Caco-2 (cell line): ENCODE measurements at regions not wholly inside any gene's neighbourhood (a gene's known extent, or its start where the extent isn't known, plus 50 kb on each side); places are given as distances from the start of the nearest gene placed in this dataset.

Experiments
- BruUV-seq: library from RNA; stranded (reverse); fragments of 400-500 nt; replicated peaks from 2 replicates; lab custom pipeline; 2021; lab: Mats Ljungman, UMichigan
- CTCF ChIA-PET: fragments of 300-600 bp; sonication (Branson Sonifier 250); formaldehyde crosslinking; loops from one replicate; lab custom pipeline; 2022; ENCODE audit warnings: antibody characterized with exemption; lab: Charles Lee
- POLR2A ChIA-PET: fragments of 300-600 bp; sonication (Branson Sonifier 250); formaldehyde crosslinking; loops from one replicate; lab custom pipeline; 2022; ENCODE audit warnings: antibody characterized with exemption; lab: Charles Lee
- DNase-seq, 2 experiments: peaks; one replicate each; pipeline versions ENCODE4 v3.0.0 to v3.0.0-alpha.2; 2020 to 2022
- H3K27me3 ChIP-seq: replicated peaks from 2 replicates; pipeline ENCODE4 v1.6.0; 2011; ENCODE audit warnings: low read length; ENCODE audit not compliant: control insufficient read depth, insufficient read depth
- H3K36me3 ChIP-seq: 2 replicates; pipeline ENCODE4 v1.5.1; 2011; ENCODE audit warnings: low read length; ENCODE audit not compliant: control insufficient read depth, insufficient read depth
- H3K4me1 ChIP-seq: fragments of 250-450 bp; sonication (Bioruptor Pico); 2 replicates; pipeline ENCODE4 v1.5.1; 2020; ENCODE audit warnings: mild to moderate bottlenecking
- H3K4me3 ChIP-seq: 2 replicates; pipeline ENCODE4 v1.5.1; 2011; ENCODE audit warnings: low read depth, mild to moderate bottlenecking, control low read depth, low read length
- H3K9me3 ChIP-seq: fragments of 250-450 bp; sonication (Bioruptor Pico); 2 replicates; pipeline ENCODE4 v1.5.1; 2020; ENCODE audit warnings: mild to moderate bottlenecking, moderate library complexity
- H3K27ac Mint-ChIP-seq: one replicate; pipeline ENCODE4 v1.8.0; 2022; ENCODE audit warnings: mixed read lengths; ENCODE audit not compliant: unreplicated experiment
- H3K27me3 Mint-ChIP-seq: one replicate; pipeline ENCODE4 v1.8.0; 2022; ENCODE audit warnings: mixed read lengths; ENCODE audit not compliant: insufficient read depth, unreplicated experiment
- H3K36me3 Mint-ChIP-seq: one replicate; pipeline ENCODE4 v1.8.0; 2022; ENCODE audit warnings: mild to moderate bottlenecking, mixed read lengths; ENCODE audit not compliant: insufficient read depth, unreplicated experiment
- H3K4me1 Mint-ChIP-seq: one replicate; pipeline ENCODE4 v1.8.0; 2022; ENCODE audit warnings: low read depth, mixed read lengths; ENCODE audit not compliant: unreplicated experiment
- H3K4me3 Mint-ChIP-seq: one replicate; pipeline ENCODE4 v1.8.0; 2022; ENCODE audit warnings: mild to moderate bottlenecking, moderate library complexity, mixed read lengths; ENCODE audit not compliant: unreplicated experiment
- H3K9me3 Mint-ChIP-seq: one replicate; pipeline ENCODE4 v1.8.0; 2022; ENCODE audit warnings: mixed read lengths; ENCODE audit not compliant: unreplicated experiment
- intact Hi-C: fragments of 100-400 bp; cut with micrococcal nuclease; formaldehyde crosslinking; loops from one replicate; pipeline ENCODE4 v1.10.0; 2022; ENCODE audit not compliant: unreplicated experiment
- TF ChIP-seq, protein P1 (sequence below), 2 experiments: fragments of 200-600 bp in 1 of 2; IDR thresholded peaks; 1 replicate in 1 of 2; 2 replicates in 1 of 2; pipeline versions ENCODE4 v1.5.1 to v1.8.0; 2011 to 2022; ENCODE audit warnings: antibody characterized with exemption in 1 of 2, control low read depth in 1 of 2, inconsistent platforms in 1 of 2, low read depth in 1 of 2, low read length in 1 of 2, mild to moderate bottlenecking in 1 of 2, moderate library complexity in 1 of 2; ENCODE audit not compliant: insufficient read depth in 1 of 2, severe bottlenecking in 1 of 2, unreplicated experiment in 1 of 2

DNA sequence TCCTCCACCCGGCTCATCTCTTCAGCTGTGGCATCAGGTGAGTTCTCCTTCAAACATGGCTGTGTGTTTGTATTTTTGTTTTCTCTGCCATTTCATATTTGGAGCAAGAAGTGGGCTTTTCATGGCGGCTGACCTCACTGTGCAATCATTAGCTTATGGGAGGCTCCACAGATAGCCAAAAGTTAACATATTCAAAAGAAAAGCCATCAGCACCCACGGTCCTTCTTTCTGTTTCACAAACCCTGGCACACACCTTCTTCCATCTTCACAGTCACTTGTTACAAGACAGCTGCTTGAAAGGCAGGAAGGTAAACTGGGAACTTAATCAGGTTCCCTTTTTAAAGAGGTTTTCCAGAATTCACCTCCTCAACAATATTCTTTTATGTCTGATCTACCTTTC lies 69.3 kb upstream of the ATP12A start:
- no peaks in the 10 kb centered on the region for H3K9me3 Mint-ChIP-seq
- no peak for DNase-seq
- H3K36me3 ChIP-seq = no peaks in the 10 kb centered on the region
- no peaks in the 10 kb centered on the region for H3K9me3 ChIP-seq
- POLR2A ChIA-PET = no interaction called here
- no peaks in the 10 kb centered on the region for H3K27me3 Mint-ChIP-seq
- no peaks in the 10 kb centered on the region for H3K4me1 ChIP-seq
- no TSS peak for BruUV-seq
- no peaks in the 10 kb centered on the region for H3K36me3 Mint-ChIP-seq
- TF ChIP-seq, protein P1, sequence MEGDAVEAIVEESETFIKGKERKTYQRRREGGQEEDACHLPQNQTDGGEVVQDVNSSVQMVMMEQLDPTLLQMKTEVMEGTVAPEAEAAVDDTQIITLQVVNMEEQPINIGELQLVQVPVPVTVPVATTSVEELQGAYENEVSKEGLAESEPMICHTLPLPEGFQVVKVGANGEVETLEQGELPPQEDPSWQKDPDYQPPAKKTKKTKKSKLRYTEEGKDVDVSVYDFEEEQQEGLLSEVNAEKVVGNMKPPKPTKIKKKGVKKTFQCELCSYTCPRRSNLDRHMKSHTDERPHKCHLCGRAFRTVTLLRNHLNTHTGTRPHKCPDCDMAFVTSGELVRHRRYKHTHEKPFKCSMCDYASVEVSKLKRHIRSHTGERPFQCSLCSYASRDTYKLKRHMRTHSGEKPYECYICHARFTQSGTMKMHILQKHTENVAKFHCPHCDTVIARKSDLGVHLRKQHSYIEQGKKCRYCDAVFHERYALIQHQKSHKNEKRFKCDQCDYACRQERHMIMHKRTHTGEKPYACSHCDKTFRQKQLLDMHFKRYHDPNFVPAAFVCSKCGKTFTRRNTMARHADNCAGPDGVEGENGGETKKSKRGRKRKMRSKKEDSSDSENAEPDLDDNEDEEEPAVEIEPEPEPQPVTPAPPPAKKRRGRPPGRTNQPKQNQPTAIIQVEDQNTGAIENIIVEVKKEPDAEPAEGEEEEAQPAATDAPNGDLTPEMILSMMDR (IDR thresholded peaks at IDR 0.05; ENCODE audit: insufficient read depth in 1 of 2, low read depth in 1 of 2, low read length in 1 of 2, severe bottlenecking in 1 of 2, unreplicated experiment in 1 of 2) = no peak
- CTCF ChIA-PET = no interaction called here
- intact Hi-C loops = no loop called here
- no peak overlapping the region for H3K4me3 Mint-ChIP-seq
- no peak overlapping the region for H3K27ac Mint-ChIP-seq
- no peak overlapping the region for H3K4me3 ChIP-seq
- H3K4me1 Mint-ChIP-seq = peaks cover 6% of the 10 kb centered on the region
- no peaks in the 10 kb centered on the region for H3K27me3 ChIP-seq

DNA sequence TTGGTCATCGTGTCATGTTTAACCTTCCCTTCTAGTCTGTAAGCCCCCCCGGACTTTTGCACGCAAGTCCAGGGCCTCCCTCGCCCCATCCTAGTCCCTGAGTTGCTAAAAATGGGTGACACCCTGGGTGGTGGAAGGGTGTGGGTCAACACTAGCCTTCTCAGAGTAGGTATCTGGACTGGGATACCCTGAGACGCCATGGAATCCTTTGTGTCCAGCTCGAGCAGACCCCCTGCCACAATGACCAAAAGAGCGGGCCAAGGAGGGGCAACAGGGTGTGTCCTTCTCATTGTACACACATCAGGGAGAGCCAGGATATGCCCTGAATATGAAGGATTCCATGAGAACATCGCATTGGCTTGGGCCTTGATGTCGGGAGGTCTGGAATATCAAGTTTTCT lies 67.5 kb upstream of the ATP12A start:
- ChIA-PET CTCF (no interaction called here), POLR2A (no interaction called here)

DNA sequence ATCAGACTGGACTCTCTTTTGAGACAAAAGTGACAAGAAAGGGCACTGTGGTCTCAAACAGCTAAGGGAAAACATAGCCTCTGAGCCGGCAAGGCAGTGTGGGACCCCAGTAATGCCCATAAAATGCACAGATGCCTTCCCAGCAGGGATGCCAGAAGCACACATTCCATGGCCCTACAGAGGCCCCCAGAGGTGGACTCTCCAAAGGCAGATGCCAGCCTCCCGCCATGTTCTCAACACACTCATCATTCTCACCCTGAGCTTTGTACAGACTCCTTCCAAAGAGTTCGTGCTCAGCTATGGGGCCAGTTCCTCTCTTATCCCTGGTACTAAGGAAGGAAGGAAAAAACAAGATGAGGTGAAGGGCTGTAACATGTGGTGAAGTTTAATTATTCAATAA lies 67.1 kb upstream of the ATP12A start:
- intact Hi-C loops = no loop called here

More for the DNA sequence above, 67.5 kb upstream of the ATP12A start:
- TF ChIP-seq, protein P1 (IDR thresholded peaks at IDR 0.05; ENCODE audit: insufficient read depth in 1 of 2, low read depth in 1 of 2, low read length in 1 of 2, severe bottlenecking in 1 of 2, unreplicated experiment in 1 of 2) = no peak
- intact Hi-C loops = no loop called here
- Mint-ChIP-seq H3K9me3 (no peaks in the 10 kb centered on the region), H3K27ac (no peak overlapping the region), H3K4me1 (peaks cover 6% of the 10 kb centered on the region), H3K27me3 (no peaks in the 10 kb centered on the region), H3K36me3 (no peaks in the 10 kb centered on the region), H3K4me3 (no peak overlapping the region)
- H3K36me3 ChIP-seq = no peaks in the 10 kb centered on the region
- no peaks in the 10 kb centered on the region for H3K9me3 ChIP-seq
- no peak overlapping the region for H3K4me3 ChIP-seq
- no peak for DNase-seq
- no peaks in the 10 kb centered on the region for H3K27me3 ChIP-seq
- no TSS peak for BruUV-seq
- peaks cover 3% of the 10 kb centered on the region; the same call in 1 of the 2 replicates for H3K4me1 ChIP-seq

More for the DNA sequence above, 67.1 kb upstream of the ATP12A start:
- H3K36me3 Mint-ChIP-seq = no peaks in the 10 kb centered on the region
- H3K36me3 ChIP-seq = no peaks in the 10 kb centered on the region
- no peak overlapping the region for H3K27ac Mint-ChIP-seq
- H3K9me3 Mint-ChIP-seq = no peaks in the 10 kb centered on the region
- ChIA-PET POLR2A (no interaction called here), CTCF (no interaction called here)
- peaks cover 6% of the 10 kb centered on the region for H3K4me1 Mint-ChIP-seq
- TF ChIP-seq, protein P1 (IDR thresholded peaks at IDR 0.05; ENCODE audit: insufficient read depth in 1 of 2, low read depth in 1 of 2, low read length in 1 of 2, severe bottlenecking in 1 of 2, unreplicated experiment in 1 of 2) = no peak
- no peaks in the 10 kb centered on the region for H3K27me3 ChIP-seq
- no peaks in the 10 kb centered on the region for H3K9me3 ChIP-seq
- no peak for DNase-seq
- H3K4me1 ChIP-seq = peaks cover 8% of the 10 kb centered on the region
- H3K27me3 Mint-ChIP-seq = no peaks in the 10 kb centered on the region
- no peak overlapping the region for H3K4me3 ChIP-seq
- H3K4me3 Mint-ChIP-seq = no peak overlapping the region
- no TSS peak for BruUV-seq
